KMS-11 (cell line): ENCODE measurements at regions not wholly inside any gene's neighbourhood (a gene's known extent, or its start where the extent isn't known, plus 50 kb on each side); places are given as distances from the start of the nearest gene placed in this dataset.

ENCODE experiments used
- H2AFZ ChIP-seq: fragments of 200-600 bp; sonication (generic); 2 replicates; pipeline ENCODE4 v1.6.1; 2016; ENCODE audit warnings: antibody characterized with exemption, mixed run types, low read depth
- H3K27ac ChIP-seq: fragments of 200-600 bp; sonication (generic); 2 replicates; pipeline ENCODE4 v1.6.1; 2016; ENCODE audit warnings: mild to moderate bottlenecking, mixed run types
- H3K27me3 ChIP-seq: fragments of 200-600 bp; sonication (generic); 2 replicates; pipeline ENCODE4 v1.6.1; 2017; ENCODE audit warnings: mild to moderate bottlenecking, low read depth, mixed run types, moderate library complexity; ENCODE audit not compliant: insufficient read depth
- H3K36me3 ChIP-seq: fragments of 200-600 bp; sonication (generic); 2 replicates; pipeline ENCODE4 v1.6.1; 2017; ENCODE audit warnings: mild to moderate bottlenecking, mixed run types; ENCODE audit not compliant: insufficient read depth
- H3K4me1 ChIP-seq: fragments of 200-600 bp; sonication (generic); 2 replicates; pipeline ENCODE4 v1.6.1; 2016; ENCODE audit warnings: mild to moderate bottlenecking, low read depth, mixed run types; ENCODE audit not compliant: poor library complexity, severe bottlenecking
- H3K4me2 ChIP-seq: fragments of 200-600 bp; sonication (generic); 2 replicates; pipeline ENCODE4 v1.7.0; 2016; ENCODE audit warnings: mild to moderate bottlenecking, mixed run types
- H3K4me3 ChIP-seq: fragments of 200-600 bp; sonication (generic); IDR thresholded peaks from 2 replicates; pipeline ENCODE4 v1.6.1; 2017; ENCODE audit warnings: low read depth, low read length, mixed read lengths; ENCODE audit not compliant: insufficient read depth
- H3K79me2 ChIP-seq: fragments of 200-600 bp; sonication (generic); 2 replicates; pipeline ENCODE4 v1.6.1; 2016; ENCODE audit warnings: low read depth, mixed run types; ENCODE audit not compliant: insufficient read depth
- H3K9ac ChIP-seq: fragments of 200-600 bp; sonication (generic); 2 replicates; pipeline ENCODE4 v1.6.1; 2016; ENCODE audit warnings: mild to moderate bottlenecking, mixed run types
- H4K20me1 ChIP-seq: fragments of 200-600 bp; sonication (generic); 2 replicates; pipeline ENCODE4 v1.6.1; 2016; ENCODE audit warnings: mild to moderate bottlenecking, mixed run types; ENCODE audit not compliant: insufficient read depth
- TF ChIP-seq, protein P1 (sequence below): fragments of 200-600 bp; sonication (generic); conservative IDR thresholded peaks from 2 replicates; pipeline ENCODE4 v1.6.1; 2017; ENCODE audit warnings: low read depth, mild to moderate bottlenecking, antibody characterized with exemption, low read length, moderate library complexity, mixed read lengths

DNA sequence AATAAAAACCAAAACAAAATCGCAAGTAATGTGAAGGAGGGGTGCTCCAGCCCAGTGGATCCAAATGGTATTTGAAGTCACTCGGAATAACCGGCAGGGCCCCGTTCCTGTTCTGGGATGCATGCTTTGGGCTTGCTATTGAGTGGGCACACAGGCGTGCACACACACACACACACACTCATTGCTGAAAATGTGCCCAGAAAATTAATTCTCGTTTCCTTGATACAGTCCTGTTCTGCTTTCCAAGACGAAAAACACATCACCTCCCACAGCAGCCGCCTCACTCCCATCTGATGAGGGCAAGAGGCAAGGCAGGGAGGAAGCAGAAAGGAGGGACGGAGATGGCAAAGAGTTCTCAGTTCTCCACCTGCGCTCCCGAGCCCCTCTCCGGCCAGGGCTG lies 62.2 kb upstream of the SDK2 start:
- H2AFZ ChIP-seq: no peak overlapping the region
- H3K27ac ChIP-seq: no peak overlapping the region
- no peaks in the 10 kb centered on the region for H3K79me2 ChIP-seq
- H3K4me3 ChIP-seq: no peak overlapping the region
- no peaks in the 10 kb centered on the region for H3K4me1 ChIP-seq
- H3K27me3 ChIP-seq: peaks cover 29% of the 10 kb centered on the region; the same call in 1 of the 2 replicates
- no peak overlapping the region for H3K9ac ChIP-seq
- no peaks in the 10 kb centered on the region for H4K20me1 ChIP-seq
- H3K4me2 ChIP-seq: no peak overlapping the region
- TF ChIP-seq, protein P1, sequence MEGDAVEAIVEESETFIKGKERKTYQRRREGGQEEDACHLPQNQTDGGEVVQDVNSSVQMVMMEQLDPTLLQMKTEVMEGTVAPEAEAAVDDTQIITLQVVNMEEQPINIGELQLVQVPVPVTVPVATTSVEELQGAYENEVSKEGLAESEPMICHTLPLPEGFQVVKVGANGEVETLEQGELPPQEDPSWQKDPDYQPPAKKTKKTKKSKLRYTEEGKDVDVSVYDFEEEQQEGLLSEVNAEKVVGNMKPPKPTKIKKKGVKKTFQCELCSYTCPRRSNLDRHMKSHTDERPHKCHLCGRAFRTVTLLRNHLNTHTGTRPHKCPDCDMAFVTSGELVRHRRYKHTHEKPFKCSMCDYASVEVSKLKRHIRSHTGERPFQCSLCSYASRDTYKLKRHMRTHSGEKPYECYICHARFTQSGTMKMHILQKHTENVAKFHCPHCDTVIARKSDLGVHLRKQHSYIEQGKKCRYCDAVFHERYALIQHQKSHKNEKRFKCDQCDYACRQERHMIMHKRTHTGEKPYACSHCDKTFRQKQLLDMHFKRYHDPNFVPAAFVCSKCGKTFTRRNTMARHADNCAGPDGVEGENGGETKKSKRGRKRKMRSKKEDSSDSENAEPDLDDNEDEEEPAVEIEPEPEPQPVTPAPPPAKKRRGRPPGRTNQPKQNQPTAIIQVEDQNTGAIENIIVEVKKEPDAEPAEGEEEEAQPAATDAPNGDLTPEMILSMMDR: no peak
- no peaks in the 10 kb centered on the region for H3K36me3 ChIP-seq

DNA sequence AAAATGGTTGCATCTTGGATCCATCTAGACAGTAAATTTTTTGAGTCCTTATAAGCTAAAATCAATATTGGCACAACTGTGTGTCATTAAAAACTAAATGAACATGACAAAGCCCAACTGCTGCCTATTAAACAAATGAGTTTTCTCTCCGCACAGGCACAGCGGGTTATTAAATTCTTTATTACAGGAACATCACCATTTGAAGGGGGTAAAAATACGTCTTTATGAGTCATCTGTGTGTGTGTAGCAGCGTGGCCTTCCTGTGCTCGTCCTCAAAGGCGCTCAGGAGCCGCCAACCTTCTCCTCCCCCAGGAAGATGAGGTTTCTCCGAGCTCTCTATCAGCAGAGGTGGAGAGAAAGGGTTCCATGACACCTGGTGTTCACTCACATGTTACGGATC lies 62.6 kb upstream of the SDK2 start:
- Histone ChIP-seq H3K9ac (no peak overlapping the region), H3K36me3 (no peaks in the 10 kb centered on the region), H3K79me2 (no peaks in the 10 kb centered on the region), H3K4me2 (no peak overlapping the region), H3K4me3 (no peak overlapping the region), H3K27ac (no peak overlapping the region), H3K4me1 (no peaks in the 10 kb centered on the region), H2AFZ (no peak overlapping the region), H3K27me3 (peaks cover 32% of the 10 kb centered on the region; the same call in 1 of the 2 replicates), H4K20me1 (no peaks in the 10 kb centered on the region)
- TF ChIP-seq, protein P1: no peak

DNA sequence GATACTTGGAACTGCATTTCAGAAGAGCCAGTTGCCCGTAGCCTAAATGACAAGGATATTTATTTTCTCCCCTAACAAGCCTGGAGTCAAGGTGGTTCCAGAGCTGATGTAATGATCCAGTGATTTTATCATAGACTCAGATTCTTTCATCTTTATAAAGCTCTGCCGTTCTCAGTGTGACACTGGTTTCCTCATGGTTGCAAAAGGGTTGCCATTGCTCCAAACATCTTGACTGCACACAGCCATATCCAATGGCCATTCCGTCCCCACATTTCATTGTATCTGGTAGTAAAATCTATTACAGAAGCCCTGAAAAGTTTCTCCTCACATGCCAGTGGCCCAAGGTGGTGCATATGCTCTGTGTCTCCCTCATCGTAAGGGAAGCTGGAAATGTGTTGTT lies 63.1 kb upstream of the SDK2 start:
- TF ChIP-seq, protein P1: no peak
- H3K36me3 ChIP-seq: no peaks in the 10 kb centered on the region
- no peak overlapping the region for H3K9ac ChIP-seq
- H3K79me2 ChIP-seq: no peaks in the 10 kb centered on the region
- no peak overlapping the region for H2AFZ ChIP-seq
- H4K20me1 ChIP-seq: no peaks in the 10 kb centered on the region
- H3K27ac ChIP-seq: no peak overlapping the region
- H3K27me3 ChIP-seq: peaks cover 37% of the 10 kb centered on the region; the same call in 1 of the 2 replicates
- no peak overlapping the region for H3K4me2 ChIP-seq
- H3K4me3 ChIP-seq: no peak overlapping the region
- H3K4me1 ChIP-seq: no peaks in the 10 kb centered on the region

DNA sequence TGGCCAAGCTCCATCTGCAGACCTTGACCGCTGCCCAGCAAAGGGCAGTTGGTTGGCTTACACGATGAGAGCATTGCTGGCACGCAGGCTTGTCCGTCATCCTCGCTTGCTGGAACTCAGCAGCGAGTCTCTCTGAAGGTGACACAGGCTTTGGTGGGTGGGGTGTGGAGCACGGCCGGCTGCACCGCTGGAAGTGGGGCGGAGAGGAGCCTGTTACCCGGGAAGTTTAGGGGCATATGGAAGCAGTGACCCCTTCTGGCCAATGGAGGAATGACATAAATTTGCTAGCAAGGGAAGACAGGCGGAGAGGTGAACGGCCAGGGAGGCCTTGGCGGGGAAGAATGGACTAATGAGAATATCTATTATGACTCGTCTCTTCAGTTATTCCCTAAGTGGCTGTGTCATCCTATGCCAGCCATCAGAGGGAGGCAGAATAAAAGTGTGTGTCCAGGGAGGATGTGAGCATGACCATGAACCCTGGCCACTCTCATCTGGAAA lies 65.9 kb upstream of the SDK2 start:
- H2AFZ ChIP-seq: no peak overlapping the region
- H4K20me1 ChIP-seq: no peaks in the 10 kb centered on the region
- H3K79me2 ChIP-seq: no peaks in the 10 kb centered on the region
- H3K4me2 ChIP-seq: no peak overlapping the region
- no peaks in the 10 kb centered on the region for H3K36me3 ChIP-seq
- peaks cover 58% of the 10 kb centered on the region; the same call in 1 of the 2 replicates for H3K27me3 ChIP-seq
- no peaks in the 10 kb centered on the region for H3K4me1 ChIP-seq
- no peak overlapping the region for H3K9ac ChIP-seq
- H3K4me3 ChIP-seq: no peak overlapping the region
- H3K27ac ChIP-seq: no peak overlapping the region
- TF ChIP-seq, protein P1: peak; percentile 84
